CD14-positive monocyte (primary cell): ENCODE measurements at regions not wholly inside any gene's neighbourhood (a gene's known extent, or its start where the extent isn't known, plus 50 kb on each side); places are given as distances from the start of the nearest gene placed in this dataset.

ENCODE experiments used
- DNase-seq, 3 donors: peaks; one replicate each; pipeline ENCODE4 v3.0.0-alpha.2; 2011 to 2022
- H2AFZ ChIP-seq: 2 replicates; pipeline ENCODE4 v1.6.0; 2012; ENCODE audit warnings: mild to moderate bottlenecking, low read depth, low read length, inconsistent platforms; ENCODE audit not compliant: insufficient read depth, poor library complexity, severe bottlenecking
- H3K27ac ChIP-seq, 2 donors: 1 replicate in 1 of 2; 2 replicates in 1 of 2; pipeline ENCODE4 v1.5.1; 2012 to 2013; ENCODE audit warnings: low read length in 2 of 2, control low read depth in 1 of 2, inconsistent platforms in 1 of 2, low read depth in 1 of 2, mild to moderate bottlenecking in 1 of 2
- H3K27me3 ChIP-seq, 2 donors: one replicate each; pipeline versions ENCODE4 v1.6.0 to v1.6.1; 2011 to 2013; ENCODE audit warnings: low read length in 2 of 2; ENCODE audit not compliant: control insufficient read depth in 2 of 2, insufficient read depth in 2 of 2
- H3K36me3 ChIP-seq, 2 donors: replicated peaks in 1 of 2; 1 replicate in 1 of 2; 2 replicates in 1 of 2; pipeline versions ENCODE4 v1.5.1 to v1.6.1; 2012 to 2013; ENCODE audit warnings: low read length in 2 of 2, control low read depth in 1 of 2, inconsistent platforms in 1 of 2, mild to moderate bottlenecking in 1 of 2; ENCODE audit not compliant: insufficient read depth in 2 of 2, control insufficient read depth in 1 of 2
- H3K4me1 ChIP-seq, 2 donors: 1 replicate in 1 of 2; 2 replicates in 1 of 2; pipeline versions ENCODE4 v1.5.1 to v1.6.1; 2012 to 2013; ENCODE audit warnings: low read length in 2 of 2, control low read depth in 1 of 2, inconsistent platforms in 1 of 2, mild to moderate bottlenecking in 1 of 2, moderate library complexity in 1 of 2; ENCODE audit not compliant: insufficient read depth in 2 of 2, control insufficient read depth in 1 of 2
- H3K4me2 ChIP-seq: replicated peaks from 2 replicates; pipeline ENCODE3; 2012; ENCODE audit warnings: low read length, moderate library complexity, mild to moderate bottlenecking; ENCODE audit not compliant: poor library complexity, severe bottlenecking; ENCODE audit errors: extremely low read depth
- H3K4me3 ChIP-seq, 3 experiments: fragments of 200-600 bp in 1 of 3; sonication (generic) in 1 of 3; replicated peaks in 1 of 3; 1 replicate in 2 of 3; 2 replicates in 1 of 3; pipeline ENCODE4 v1.5.1; 2011 to 2013; ENCODE audit warnings: low read length in 3 of 3, mild to moderate bottlenecking in 3 of 3, control low read depth in 2 of 3, low read depth in 2 of 3, inconsistent platforms in 1 of 3, moderate library complexity in 1 of 3
- H3K79me2 ChIP-seq: 2 replicates; pipeline ENCODE4 v1.6.0; 2012; ENCODE audit warnings: mild to moderate bottlenecking, control low read depth, inconsistent platforms, low read length, moderate library complexity; ENCODE audit not compliant: insufficient read depth
- H3K9ac ChIP-seq: 2 replicates; pipeline ENCODE4 v1.6.0; 2017; ENCODE audit warnings: low read length, mild to moderate bottlenecking; ENCODE audit not compliant: insufficient read depth, poor library complexity, severe bottlenecking
- H3K9me3 ChIP-seq, 2 donors: replicated peaks in 1 of 2; 1 replicate in 1 of 2; 2 replicates in 1 of 2; pipeline versions ENCODE4 v1.5.1 to v1.6.1; 2012 to 2013; ENCODE audit warnings: low read length in 2 of 2, control low read depth in 1 of 2; ENCODE audit not compliant: control insufficient read depth in 1 of 2, insufficient read depth in 1 of 2
- H4K20me1 ChIP-seq: 2 replicates; pipeline ENCODE4 v1.6.0; 2012; ENCODE audit warnings: mild to moderate bottlenecking, low read length, control low read depth, moderate library complexity; ENCODE audit not compliant: insufficient read depth
- H3K27ac Mint-ChIP-seq, 7 donors: one replicate each; pipeline ENCODE4 v1.8.0; 2020; ENCODE audit warnings: mild to moderate bottlenecking in 7 of 7, mixed read lengths in 7 of 7, moderate library complexity in 6 of 7, inconsistent platforms in 2 of 7
- H3K27me3 Mint-ChIP-seq, 3 donors: one replicate each; pipeline ENCODE4 v1.8.0; 2021 to 2022; ENCODE audit warnings: low read depth in 3 of 3, mild to moderate bottlenecking in 3 of 3, mixed read lengths in 3 of 3, moderate library complexity in 3 of 3, inconsistent platforms in 1 of 3
- H3K36me3 Mint-ChIP-seq, 2 donors: one replicate each; pipeline ENCODE4 v1.8.0; 2020; ENCODE audit warnings: mixed read lengths in 2 of 2, inconsistent platforms in 1 of 2, mild to moderate bottlenecking in 1 of 2
- H3K4me1 Mint-ChIP-seq: one replicate; pipeline ENCODE4 v1.8.0; 2020; ENCODE audit warnings: mild to moderate bottlenecking, mixed read lengths
- H3K4me3 Mint-ChIP-seq, 2 donors: one replicate each; pipeline ENCODE4 v1.8.0; 2020; ENCODE audit warnings: mild to moderate bottlenecking in 2 of 2, mixed read lengths in 2 of 2, moderate library complexity in 1 of 2
- H3K9me3 Mint-ChIP-seq, 7 donors: one replicate each; pipeline ENCODE4 v1.8.0; 2020 to 2022; ENCODE audit warnings: mixed read lengths in 7 of 7, mild to moderate bottlenecking in 6 of 7, moderate library complexity in 6 of 7, inconsistent platforms in 2 of 7
- CTCF ChIP-seq: fragments of 200-600 bp; IDR thresholded peaks from one replicate; pipeline ENCODE4 v1.8.0; 2022; ENCODE audit warnings: antibody characterized with exemption, mild to moderate bottlenecking
- WGBS: methylation state at CpG from one replicate; pipeline ENCODE4 v1.1.5; 2013; ENCODE audit warnings: missing lambda C conversion rate; ENCODE audit not compliant: insufficient coverage; 5-methylcytosine and 5-hydroxymethylcytosine counted together
- intact Hi-C, 2 donors: fragments of 100-400 bp; cut with micrococcal nuclease; formaldehyde crosslinking; loops; one replicate each; pipeline versions ENCODE4 v1.15.0 to v1.15.1; 2023

GRCh38 chr2:37854676-37855282 is 70.3 kb upstream of the RMDN2 start:
- Histone ChIP-seq H3K4me1 (peaks cover 41 to 52% of the 10 kb centered on the region in 2 donors), H3K9ac (peak overlapping the region; percentile 28), H3K36me3 (no peaks in the 10 kb centered on the region), H3K4me2 (peak overlapping the region; percentile 66), H3K4me3 (peak overlapping the region in 1 of 3 experiments; percentile 52), H4K20me1 (no peaks in the 10 kb centered on the region), H3K27ac (peak overlapping the region; percentile 11 to 61), H3K27me3 (no peaks in the 10 kb centered on the region), H3K79me2 (no peaks in the 10 kb centered on the region), H3K9me3 (peaks cover 7 to 10% of the 10 kb centered on the region in 2 donors), H2AFZ (peak overlapping the region; percentile 69)
- WGBS = 76% methylated on average over 6 of the region's 7 CpGs
- Mint-ChIP-seq H3K27ac (peak overlapping the region in 5 of 7 donors; percentile 26 to 84 (median 83)), H3K4me1 (peaks cover 55% of the 10 kb centered on the region), H3K4me3 (peak overlapping the region; percentile 58 to 87), H3K36me3 (peaks cover 0 to 3% of the 10 kb centered on the region in 2 donors), H3K9me3 (peaks cover 0 to 11% (median 6%) of the 10 kb centered on the region in 7 donors), H3K27me3 (peaks cover 2 to 6% (median 5%) of the 10 kb centered on the region in 3 donors)
- TF ChIP-seq CTCF = no peak
- intact Hi-C loops = no loop called here
- no peak for DNase-seq

DNA sequence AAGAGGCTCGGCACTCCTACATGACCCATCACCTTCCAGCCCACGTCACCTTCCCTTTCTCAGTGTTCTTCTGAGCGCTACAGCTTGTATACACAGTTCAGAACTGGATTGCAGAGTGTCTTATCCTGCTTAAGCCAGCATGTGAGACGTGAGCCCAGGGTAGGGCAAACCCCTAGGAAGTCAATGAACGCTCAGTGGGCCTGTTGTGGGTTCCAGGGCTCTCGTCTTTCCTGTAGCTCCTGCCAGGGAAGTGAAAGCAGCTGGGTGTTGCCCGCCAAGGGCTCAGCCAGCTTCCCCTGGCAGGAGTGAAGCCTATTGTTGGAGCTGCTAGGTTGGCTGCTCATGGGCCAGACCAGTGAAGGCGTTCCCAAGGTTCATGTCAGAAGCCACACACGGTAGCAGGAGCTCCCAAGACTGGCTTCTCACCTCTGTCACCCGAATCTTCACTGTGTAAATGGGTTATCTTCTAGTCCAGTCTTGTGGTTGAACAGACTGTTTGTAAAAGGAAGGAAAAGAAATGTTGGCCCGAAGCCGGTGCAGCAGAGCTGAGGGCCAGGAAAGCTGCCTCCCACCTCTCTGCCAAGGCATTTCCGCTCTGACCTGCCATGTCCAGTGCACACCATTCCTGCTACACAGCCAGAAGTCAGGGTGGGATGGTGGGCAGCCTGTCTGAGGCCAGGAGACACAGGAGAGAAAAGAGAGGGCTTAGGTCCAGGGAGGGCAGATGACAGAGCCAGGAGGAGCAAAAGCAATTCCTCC is 69.6 kb upstream of the RMDN2 start:
- WGBS = 5% methylated on average over 9 of the region's 13 CpGs
- Histone ChIP-seq H3K27ac (peak overlapping the region; percentile 11 to 61), H3K79me2 (no peaks in the 10 kb centered on the region), H3K4me2 (peak overlapping the region; percentile 66), H3K4me1 (peaks cover 34 to 45% of the 10 kb centered on the region in 2 donors), H3K27me3 (no peaks in the 10 kb centered on the region), H4K20me1 (no peaks in the 10 kb centered on the region), H2AFZ (peak overlapping the region; percentile 69), H3K9me3 (peaks cover 7 to 10% of the 10 kb centered on the region in 2 donors), H3K36me3 (no peaks in the 10 kb centered on the region), H3K4me3 (peak overlapping the region in 1 of 3 experiments; percentile 52), H3K9ac (peak overlapping the region; percentile 28)
- peak overlapping the region; percentile 58 to 87 for H3K4me3 Mint-ChIP-seq
- peaks cover 2 to 8% (median 5%) of the 10 kb centered on the region in 3 donors for H3K27me3 Mint-ChIP-seq
- DNase-seq = peak; percentile 58 to 72 (median 60)
- peak overlapping the region; percentile 25 to 84 (median 82) for H3K27ac Mint-ChIP-seq
- peaks cover 48% of the 10 kb centered on the region for H3K4me1 Mint-ChIP-seq
- H3K9me3 Mint-ChIP-seq = peaks cover 0 to 11% (median 7%) of the 10 kb centered on the region in 7 donors
- peaks cover 0 to 1% of the 10 kb centered on the region in 2 donors for H3K36me3 Mint-ChIP-seq
- intact Hi-C loops = no loop called here
- TF ChIP-seq CTCF = no peak
